ENCODE measurements at regions not wholly inside any gene's neighbourhood (a gene's known extent, or its start where the extent isn't known, plus 50 kb on each side); places are given as distances from the start of the nearest gene placed in this dataset.

DNA sequence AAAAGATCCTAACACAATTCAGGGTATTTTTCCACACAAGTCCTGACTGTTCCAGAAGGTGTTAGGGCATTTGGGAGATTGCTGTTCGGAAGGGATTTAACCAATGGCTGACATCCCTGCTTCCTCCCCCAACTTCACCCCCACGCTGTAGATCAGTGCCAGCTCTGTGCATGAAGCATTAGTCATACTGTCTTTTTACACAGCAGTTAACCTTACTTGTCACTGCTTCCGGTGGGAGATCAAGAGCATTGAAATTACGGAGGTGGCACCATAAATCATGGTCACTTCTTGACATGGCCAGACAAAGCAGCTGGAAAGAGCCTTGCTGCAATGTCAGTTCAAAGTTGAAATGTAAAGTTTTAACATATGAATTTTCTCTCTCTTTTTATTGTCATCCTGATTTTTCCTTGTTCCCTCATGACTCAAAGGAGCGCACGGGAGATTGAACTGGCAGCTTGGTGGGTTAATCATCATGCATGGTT is 70.2 kb downstream of the HRH4 start:
- peak; percentile 43 for DNase-seq

DNA sequence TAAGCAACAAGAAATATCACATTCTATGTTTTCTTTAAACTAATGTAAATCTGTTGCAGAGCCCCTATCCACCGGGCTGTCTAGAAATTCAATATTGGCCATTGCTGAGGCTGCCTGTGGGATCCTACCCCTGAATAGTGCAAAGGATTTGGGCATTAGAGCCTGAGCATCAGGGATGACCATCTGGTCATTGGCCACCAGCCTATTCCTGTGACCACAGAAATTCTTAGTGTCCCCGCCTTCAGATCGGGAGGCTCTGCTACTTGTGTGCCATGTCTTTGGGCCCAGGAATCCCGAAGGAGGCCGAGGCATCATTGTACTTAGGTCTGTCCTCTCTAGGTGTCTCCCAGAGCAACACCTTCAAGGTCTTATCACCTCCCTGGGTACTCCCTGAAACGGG is 73.8 kb downstream of the HRH4 start:
- no peak for DNase-seq

DNA sequence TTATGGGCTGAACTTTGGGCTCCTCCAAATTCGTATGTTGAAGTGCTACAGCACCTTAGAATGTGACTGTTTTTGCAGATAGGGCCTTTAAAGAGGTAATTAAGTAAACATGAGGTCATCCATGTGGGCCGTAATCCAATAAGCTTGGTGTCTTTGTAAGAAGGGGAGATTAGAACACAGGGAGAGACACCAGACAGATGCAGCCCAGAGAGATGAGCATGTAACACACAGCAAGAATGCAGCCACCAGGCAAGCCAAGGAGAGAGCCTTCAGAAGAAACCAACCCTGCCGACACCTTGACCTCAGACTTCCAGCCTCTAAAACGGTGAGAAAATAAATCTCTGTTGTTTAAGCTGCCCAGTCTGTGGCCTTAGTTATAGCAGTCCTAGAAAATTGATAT is 74.3 kb downstream of the HRH4 start:
- DNase-seq = no peak

DNA sequence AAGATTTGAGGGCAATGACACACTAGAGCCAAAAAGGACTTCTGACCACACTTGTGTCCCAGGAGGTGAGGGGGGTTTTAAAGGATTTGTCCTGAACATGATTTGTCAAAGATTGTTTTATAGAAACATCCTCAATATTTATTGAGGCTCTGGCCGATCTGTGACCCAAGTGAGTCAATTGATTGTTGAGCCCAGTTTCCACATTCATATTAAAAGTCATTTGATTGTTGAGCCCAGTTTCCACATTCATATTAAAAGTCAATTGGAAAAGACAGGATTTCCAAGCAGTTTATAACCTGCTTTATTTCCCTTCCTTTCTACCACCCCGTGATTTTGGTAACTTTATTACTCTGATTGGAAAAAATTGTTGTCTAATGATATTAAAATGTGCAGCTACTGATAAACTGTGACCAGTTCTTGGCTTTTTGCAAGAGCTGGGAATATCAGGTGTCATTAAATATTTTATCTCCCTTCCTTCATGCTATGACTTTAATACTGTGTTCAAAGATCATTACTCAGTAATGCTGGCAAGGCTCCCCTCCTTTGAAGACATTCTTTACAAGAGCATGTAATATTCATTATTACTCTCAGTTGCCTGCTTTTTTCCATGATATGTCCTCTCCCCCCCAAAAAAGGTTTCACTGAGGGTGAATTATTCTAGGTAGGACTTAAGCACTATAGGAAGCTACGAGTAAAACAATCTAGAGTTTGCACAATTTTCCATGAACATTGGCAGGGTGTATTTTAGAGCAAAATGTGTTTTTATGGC is 75.3 kb downstream of the HRH4 start:
- no peak for DNase-seq

DNA sequence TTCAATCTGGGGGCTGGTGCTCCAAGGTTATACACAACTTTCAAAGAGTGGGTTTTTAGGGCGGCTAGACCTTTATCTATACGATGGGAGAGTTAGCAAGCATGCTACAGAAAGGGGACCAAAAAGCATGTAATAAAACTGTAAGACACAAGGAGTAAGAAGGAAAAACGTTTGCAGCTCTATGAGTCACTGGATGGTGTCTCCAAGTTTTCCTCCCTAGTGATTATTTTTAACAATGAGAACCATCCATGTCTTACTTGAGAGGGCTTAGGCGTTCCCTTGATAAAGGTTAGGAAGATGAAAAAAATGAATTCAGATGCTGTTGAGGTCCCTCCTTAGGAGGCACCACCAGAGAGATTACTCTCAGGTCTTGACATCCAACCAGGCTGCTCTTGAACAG is 75.9 kb downstream of the HRH4 start:
- no peak for DNase-seq

DNA sequence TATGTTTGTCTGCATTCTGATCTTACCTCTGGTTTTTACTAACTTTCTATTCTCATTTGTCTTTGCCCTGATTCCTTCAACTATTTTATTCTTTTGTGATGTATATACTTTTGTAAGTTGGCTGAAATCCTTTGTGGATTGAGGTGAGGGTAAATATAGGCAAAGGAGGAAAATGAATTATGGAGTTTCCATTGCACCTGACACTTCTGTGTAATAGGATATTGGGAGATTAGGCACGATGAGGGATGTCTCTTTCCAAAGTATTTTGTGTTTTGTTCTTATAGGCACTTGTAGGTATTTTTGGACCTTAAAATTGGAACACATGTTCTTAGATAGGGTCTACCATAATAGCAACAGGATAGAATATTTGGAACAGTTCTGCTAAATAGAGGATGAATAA is 76.4 kb downstream of the HRH4 start:
- no peak for DNase-seq

DNA sequence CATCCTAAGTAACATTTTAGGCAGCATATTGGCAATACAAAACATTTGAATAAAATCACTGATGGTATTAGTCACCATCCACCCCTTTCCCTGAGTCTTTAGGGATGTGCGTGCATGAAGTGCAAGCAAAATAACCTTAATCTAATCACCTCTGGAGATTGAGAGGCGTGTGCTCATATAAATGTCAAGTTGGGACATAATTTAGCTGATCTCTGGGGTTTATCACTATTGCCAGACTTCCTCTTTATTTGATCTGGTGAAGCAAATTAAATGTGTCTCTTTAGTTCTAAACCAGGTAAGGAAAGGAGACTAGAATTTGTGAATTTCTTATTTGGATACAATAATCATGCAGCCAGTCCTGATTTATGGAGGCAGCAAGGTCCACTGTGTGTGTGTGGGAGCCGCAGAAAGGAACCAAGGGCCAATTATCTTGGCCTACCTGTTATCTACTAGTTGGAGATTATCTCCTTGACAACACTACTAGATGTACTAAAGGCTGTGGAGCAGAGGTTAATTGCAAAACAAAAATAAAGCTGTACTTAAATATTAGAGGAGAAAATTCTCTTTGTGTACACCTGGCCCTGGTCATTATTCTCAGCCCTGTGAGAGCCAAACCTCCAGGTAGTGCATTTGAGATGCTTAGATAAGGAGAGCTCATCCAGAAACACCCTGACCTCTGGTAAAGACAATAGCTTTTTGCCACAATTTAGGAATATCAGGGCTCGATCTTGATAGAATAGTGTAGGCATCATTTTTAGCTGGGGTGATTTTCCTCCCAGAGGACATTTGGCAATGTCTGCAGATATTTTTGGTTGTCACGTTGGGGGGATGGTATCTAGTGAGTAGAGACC is 78.2 kb downstream of the HRH4 start:
- DNase-seq = no peak

DNA sequence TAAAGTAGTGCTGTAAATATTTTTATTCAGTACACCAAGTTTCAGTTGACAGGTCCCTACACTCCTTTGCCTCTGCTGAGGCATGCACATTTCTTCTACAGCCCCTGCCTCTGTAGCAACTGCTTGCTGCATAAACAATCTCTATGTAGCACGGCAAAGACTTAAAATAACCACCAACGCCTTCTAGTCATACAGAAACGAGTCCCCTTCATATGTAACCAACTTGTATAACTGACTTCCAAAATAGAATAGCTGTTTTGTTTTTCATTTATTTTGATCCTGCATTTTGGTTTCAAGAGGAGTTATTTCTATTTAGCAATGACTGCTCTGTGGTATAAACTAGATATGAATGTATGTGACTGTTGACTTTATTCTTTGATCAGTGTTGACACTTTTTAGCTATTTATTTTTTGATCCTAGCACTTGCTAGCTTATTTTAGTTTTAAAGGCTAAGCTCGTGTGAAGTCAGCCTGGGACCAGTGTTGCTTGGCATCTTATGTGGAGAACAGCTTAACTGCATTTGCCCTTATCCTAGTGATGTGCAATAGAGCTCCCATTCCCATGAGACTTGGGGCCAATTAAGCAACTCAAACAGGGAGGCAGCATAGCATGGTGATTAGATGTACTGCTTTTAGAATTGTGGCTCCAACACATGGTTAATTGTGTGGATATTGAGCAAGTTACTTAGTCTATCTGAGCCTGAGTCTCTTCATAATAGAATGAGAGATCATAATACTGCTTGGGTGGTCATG is 79.6 kb downstream of the HRH4 start:
- DNase-seq = no peak

DNA sequence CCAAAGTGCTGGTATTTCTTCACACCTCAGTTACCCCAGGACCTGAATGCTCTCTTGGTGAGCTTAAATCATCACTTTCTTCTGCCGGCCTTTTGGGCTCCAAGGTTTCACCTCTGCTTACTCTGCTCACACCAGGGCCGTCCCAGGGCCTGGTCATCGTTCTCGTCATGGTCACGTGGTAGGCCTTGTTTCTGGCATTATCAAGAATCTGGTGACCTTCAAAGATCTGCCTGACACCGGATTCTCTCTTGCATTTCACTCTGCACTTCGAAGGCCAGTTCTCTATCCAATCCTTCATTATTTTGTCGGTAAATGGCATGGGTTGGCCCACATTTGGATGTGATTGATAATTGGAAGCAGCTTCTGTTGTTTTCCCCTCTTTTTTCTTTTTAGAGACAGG is 80.5 kb downstream of the HRH4 start:
- DNase-seq = no peak

DNA sequence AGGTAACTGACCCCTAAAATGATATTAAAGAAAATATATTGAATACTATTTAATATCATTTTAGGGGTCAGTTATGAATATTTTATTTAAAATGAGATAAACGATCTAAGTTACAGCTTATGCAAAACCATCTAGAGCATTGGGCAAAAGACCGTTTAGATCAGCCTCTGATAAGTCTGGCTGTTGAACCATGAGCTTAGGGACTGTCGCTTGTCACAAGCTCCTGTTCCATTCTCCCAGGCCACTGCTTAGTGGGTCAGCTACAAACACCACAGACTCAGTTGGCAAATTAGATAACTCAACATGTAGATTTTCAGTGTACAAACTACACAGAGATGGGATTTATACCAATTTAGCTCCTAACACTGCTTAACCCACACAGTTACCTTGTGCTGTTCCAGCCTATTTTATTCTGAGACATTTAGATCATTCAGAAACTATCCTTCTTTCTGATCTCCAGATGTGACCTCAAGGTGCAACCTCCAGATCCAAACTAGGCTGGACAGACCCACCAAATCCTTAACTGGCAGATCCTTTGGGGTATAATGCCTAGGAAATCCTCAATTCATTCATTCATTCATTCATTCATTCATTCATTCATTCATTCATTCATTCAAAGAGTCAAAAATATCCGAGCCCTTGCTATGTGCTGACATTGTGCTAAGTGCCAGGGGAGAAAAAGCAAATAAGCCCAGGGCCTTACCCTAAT is 82.8 kb downstream of the HRH4 start:
- no peak for DNase-seq

DNA sequence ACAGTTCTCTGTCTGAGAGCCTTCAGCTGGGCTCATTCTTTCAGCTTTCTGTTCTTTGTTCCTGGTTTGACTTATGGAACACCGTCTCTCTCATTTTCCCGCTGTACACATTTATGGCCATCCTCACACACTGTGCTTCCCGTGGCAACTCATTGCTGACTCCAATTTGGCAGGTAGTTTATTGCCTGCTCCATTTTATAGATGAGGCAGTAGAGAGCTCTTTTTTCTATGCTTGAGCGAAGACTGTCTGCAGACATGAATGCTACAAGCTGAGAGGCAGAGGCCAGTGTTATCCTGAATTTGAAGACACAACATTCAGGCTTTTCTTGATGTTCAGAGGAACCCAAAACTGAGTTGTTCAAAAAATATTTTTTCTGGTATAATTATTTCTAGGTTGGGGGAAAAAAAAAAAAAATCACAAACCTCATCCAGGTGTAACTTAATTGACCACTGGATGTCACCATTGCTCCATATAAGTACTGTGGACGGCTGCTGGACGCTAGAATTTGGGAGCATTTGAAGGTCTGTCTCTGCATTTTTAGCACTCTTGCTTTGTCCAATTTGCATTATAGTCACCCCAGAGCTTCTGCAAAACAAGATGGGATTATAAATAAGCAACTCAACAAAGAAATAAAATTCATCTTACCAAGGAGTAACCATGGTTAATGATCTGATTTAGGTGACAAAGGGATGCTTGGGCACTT is 83.5 kb downstream of the HRH4 start:
- peak; percentile 61 for DNase-seq

DNA sequence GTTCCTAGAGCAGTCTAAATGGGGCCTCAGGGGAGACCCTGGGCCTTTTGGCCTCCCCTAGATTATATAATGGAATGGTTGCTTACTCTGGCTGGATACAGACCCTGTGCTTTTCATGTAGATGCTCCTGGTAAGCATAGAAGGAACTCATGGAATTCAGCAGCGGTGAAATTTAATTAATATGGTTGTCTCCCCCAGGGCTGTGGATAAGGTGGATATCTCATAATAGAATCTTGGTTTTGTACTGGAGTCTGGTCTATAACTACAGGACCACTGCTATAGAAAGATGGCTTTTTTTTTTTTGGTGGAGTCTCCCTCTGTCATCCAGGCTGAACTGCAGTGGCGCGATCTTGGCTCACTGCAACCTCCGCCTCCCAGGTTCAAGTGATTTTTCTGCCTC is 84.5 kb downstream of the HRH4 start:
- no peak for DNase-seq

DNA sequence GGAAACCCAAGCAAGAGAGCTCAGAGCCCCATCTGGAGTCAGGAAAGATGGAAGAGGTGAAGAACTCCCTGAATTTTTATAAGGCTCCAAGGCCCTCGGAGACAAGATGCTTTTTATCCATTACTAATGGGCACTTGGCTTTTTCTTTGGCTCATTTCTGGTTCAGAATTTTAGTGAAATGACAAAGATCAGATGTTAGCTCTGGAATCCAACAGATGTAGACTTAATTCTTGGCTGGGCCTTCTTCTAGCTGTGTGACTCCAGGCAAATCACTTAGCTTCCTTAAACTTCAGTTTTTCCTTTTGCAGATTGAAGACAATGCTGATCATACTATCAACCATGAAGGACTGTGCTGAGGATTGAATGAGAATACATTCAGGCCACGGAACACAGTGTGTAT is 85.2 kb downstream of the HRH4 start:
- DNase-seq = no peak

DNA sequence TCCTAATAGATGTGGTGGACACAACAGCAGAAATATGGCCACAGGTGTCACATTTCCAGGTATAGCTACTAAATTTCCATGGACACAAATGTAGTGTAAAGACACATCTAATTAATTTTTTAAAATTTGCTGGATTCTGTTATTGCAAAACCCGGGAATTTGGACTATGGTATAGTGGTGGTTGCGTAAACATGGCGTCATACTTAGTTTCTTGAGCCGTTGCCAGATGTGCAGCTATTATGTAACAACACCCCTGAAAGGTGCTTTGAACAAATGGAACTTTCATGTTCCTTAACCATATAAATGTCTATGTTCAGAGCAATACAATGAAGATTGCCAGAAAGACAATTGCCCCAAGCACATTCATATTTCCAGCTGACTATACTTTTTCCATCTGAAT is 85.9 kb downstream of the HRH4 start:
- no peak for DNase-seq

DNA sequence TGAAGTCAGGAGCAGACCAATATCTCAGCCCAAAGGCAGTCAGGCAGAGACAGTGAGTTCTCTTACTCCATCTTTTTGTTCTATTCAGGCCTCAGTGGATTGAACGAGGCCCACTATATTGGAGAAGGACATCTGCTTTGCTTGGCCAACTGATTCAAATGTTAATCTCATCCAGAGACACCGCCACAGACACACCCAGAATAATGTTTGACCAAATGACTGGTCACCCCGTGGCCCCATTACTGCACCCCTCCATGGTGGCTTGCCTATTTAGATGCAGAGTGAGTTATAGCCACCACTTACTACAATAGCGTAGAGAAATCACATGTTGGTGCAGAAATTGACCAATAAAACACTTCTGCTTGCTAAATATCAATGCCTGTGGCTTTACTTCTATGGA is 88.1 kb downstream of the HRH4 start:
- no peak for DNase-seq

DNA sequence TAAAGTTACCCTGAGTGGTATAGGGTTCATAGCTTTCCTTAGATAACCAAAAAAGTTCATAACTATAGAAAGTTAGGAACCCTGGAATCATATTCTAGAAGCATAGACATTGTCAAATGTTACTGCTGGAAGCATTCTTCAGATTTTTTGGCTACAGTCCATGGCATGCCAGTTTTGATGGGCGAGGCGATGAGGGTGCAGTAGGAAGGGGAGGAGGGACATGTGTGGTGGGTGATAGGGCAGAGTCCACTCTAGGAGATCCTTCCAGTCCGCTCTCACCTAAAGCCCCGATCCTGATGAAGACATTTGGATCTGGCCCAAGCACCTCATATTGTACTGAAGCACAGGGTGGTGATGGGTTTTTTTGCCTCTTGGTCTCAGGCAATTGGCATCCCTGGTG is 91.8 kb downstream of the HRH4 start:
- no peak for DNase-seq

DNA sequence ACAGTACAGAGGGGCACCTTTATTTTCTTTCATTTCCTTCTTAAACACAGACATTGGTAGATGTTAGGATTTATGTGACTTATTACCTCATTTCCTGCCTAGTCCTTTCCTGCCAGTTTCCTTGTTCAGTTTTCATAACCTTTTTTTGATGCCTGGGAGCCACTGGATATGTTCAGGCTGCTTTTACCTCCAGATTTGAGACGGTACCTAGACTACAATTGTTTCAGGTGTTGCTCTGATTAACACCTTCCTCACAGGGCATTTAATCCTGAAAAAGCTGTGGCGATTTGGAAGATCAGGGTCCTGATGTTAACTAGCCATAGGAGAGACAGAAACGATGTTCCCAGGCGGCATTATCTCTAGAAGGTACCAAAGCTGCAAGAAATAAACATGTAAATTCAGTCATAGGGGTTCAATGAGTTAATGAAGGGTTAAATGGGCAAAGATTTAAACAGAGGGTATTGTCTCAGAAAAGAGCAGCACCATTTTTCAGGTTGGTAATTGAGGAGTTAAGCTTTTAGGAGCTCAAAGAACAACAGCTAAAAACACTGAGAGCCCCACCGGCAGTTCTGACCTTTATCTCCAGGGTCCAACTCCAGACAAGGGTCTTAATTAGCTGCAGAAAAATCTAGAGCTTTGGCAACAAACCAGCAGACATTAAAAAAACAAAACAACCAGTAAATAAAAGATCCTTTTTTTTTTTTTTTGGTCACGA is 93.3 kb downstream of the HRH4 start:
- DNase-seq = peak; percentile 44

DNA sequence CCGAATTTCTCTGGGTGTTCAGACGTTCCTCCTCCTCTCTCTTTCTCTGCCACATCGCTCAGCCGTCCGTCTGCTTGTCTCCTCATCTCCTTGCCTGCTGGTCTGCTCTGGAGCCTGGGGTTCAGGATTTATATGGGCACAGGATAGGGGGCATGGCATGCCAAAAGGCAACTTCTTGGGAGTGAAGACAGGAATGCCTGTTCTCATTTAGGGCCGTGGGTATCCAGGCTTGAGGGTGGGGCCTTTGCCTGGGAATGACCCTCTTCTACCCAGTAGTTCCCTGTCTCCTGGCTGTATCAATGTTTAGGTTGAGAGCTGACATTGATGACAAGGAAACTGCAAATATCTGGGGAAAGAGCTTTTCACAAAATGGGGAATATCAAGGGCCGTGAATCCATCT is 98.0 kb downstream of the HRH4 start:
- no peak for DNase-seq

DNA sequence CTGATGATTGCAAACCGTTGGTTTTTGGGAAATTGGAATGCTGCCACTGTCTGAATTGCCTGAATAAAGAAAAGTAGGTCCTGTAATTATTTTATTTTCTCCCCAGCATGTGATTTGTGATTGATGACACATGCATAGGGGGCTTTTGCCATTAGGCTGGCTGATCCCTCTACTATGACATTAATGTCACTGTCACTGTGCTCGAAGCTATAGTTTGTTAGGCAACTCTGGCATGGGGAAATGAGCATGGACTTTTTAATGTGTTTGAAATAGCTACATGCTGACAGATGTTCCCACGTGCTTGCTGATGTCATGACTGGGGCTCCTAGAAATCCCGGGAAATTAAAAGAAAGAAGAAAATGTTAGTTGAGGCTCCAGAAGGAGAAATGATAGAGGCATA is 99.1 kb downstream of the HRH4 start:
- no peak for DNase-seq

DNA sequence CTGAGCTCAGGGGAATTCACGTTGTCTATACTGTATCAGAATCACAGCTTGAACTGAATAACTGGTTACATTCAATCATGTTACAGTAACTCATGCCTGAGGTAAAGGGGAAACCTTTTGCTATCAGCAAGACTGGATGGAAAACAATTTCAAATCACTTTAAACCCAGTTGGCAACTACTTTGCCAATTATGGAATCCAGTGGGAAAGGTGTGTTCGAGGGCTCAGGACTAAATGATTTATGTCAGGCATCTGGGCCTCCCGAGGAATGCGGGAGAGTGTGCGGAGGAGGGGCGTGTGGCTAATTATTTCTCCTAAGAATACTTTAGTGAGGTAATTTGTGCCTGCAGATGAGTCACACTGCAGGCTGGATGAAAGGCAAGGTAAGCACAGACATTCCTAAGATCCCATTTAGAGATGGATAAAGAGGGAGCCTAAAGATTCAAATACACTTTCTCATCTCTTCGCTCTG is 100.1 kb downstream of the HRH4 start:
- no peak for DNase-seq

DNA sequence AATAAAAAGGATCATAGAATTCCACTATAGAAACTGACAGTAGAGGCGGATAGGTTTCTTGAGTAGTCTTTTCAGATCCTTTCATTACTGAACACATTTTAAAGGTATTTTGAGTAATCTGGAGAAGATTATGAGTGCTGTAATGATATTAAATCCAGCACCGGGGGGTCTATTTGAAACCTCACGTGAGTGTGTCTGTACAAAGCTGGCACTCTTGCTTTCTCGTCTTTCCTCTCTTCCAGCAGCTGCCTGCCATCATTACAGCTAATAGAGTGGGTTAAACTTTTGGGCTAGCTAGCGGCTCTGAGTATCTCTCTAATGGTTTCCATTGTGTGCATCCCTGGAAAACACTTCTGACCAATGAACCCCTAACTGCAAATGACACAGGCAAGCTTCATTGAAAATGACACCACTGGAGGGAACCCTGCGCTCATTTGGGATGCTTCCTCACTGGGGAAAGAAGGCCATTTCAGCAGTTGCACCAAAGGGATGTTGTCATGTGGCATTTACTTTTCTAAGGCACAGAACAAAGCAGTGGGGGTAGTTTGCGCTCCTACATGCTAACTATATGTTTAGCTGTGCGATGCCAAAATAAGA is 101.0 kb downstream of the HRH4 start:
- no peak for DNase-seq

Data from DMS53 (cell line).